NCI-H345 treated with DMSO at 0.1 percent for 48 hours (cell line): ENCODE measurements at regions not wholly inside any gene's neighbourhood (a gene's known extent, or its start where the extent isn't known, plus 50 kb on each side); places are given as distances from the start of the nearest gene placed in this dataset.
"Not testable (repeated sequence)": the region's sequence is repeated elsewhere in the genome, so short reads cannot be mapped to it uniquely, and the experiment has no call there.

Source experiments
- DNase-seq: peaks from one replicate; lab custom pipeline; 2025; ENCODE audit not compliant: unreplicated experiment; lab: John Stamatoyannopoulos, UW

GRCh38 chr14:99025418-99025817 is 246.6 kb downstream of the BCL11B start:
- DNase-seq, result no peak

- DNase-seq, result no peak
Observed at GRCh38 chr14:99026471-99026870, 245.5 kb downstream of the BCL11B start.

GRCh38 chr14:99028041-99028440 is 244.0 kb downstream of the BCL11B start:
- DNase-seq, result no peak

GRCh38 chr14:99028521-99028920 is 243.5 kb downstream of the BCL11B start:
- no peak for DNase-seq

GRCh38 chr14:99029145-99029915 is 242.7 kb downstream of the BCL11B start:
- DNase-seq, result no peak

- no peak for DNase-seq
Observed at GRCh38 chr14:99029916-99030305, 242.1 kb downstream of the BCL11B start.

- DNase-seq, result no peak
Observed at GRCh38 chr14:99030454-99030853, 241.5 kb downstream of the BCL11B start.

GRCh38 chr14:99032759-99033158 is 239.2 kb downstream of the BCL11B start:
- DNase-seq, result no peak

GRCh38 chr14:99033951-99034350 is 238.0 kb downstream of the BCL11B start:
- DNase-seq, result no peak

GRCh38 chr14:99034711-99035171 is 237.3 kb downstream of the BCL11B start:
- no peak for DNase-seq

GRCh38 chr14:99035268-99035667 is 236.7 kb downstream of the BCL11B start:
- DNase-seq, result no peak

- no peak for DNase-seq
Observed at GRCh38 chr14:99035712-99036610, 236.0 kb downstream of the BCL11B start.

GRCh38 chr14:99036611-99037293 is 235.2 kb downstream of the BCL11B start:
- DNase-seq, result no peak

GRCh38 chr14:99037326-99037725 is 234.7 kb downstream of the BCL11B start:
- DNase-seq, result not testable (repeated sequence)

- DNase-seq, result no peak
Observed at GRCh38 chr14:99037777-99038430, 234.1 kb downstream of the BCL11B start.

- no peak for DNase-seq
Observed at GRCh38 chr14:99038431-99038820, 233.6 kb downstream of the BCL11B start.

- no peak for DNase-seq
Observed at GRCh38 chr14:99039331-99040041, 232.5 kb downstream of the BCL11B start.

GRCh38 chr14:99040052-99040451 is 231.9 kb downstream of the BCL11B start:
- no peak for DNase-seq

GRCh38 chr14:99040711-99041110 is 231.3 kb downstream of the BCL11B start:
- DNase-seq, result no peak

- no peak for DNase-seq
Observed at GRCh38 chr14:99041141-99041819, 230.7 kb downstream of the BCL11B start.
